GM18870 (cell line): ENCODE measurements at regions not wholly inside any gene's neighbourhood (a gene's known extent, or its start where the extent isn't known, plus 50 kb on each side); places are given as distances from the start of the nearest gene placed in this dataset.
"Not testable (repeated sequence)": the region's sequence is repeated elsewhere in the genome, so short reads cannot be mapped to it uniquely, and the experiment has no call there.

Experiments
- ATAC-seq: cut with Tn5 transposase; IDR thresholded peaks from one replicate; pipeline ENCODE4 v1.9.1; 2021; ENCODE audit warnings: moderate library complexity; ENCODE audit not compliant: unreplicated experiment

DNA sequence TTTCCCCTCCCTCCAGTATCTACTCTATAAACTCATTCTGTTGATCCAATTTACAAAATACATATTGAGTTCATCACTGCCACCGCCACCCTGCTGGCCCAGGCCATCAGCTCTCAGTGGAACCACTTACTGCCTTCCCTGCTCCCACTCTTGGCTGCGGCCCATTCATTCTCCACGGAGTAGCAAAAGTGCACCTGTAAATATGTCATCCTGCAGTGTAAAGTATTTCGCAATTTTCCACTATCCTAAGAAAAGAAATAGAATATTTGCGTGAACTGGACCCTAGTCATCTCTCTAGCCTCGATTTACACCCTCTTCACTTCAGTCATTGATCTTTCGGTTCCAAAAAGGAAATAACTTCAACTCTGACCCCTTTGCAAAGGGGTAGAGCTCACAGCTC is 258.3 kb upstream of the TFAP2D start:
- ATAC-seq = no peak

DNA sequence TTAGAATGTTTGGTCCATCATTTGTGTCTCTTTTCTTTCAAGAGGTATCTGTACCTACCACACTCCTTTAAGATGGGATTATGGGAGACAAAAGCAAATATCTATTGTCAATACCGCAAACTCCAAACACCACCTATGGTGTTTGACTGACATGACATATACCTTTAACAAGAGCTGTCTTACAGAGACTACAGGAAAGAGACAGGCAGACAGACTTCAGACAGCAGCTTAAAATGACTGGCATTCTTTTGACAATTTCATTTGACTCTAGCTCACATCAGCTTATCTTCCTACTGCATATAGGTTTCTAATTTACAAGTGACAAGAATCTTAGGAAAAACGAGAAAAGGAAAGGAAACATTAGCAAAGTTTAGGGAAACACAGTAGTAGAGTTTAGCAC is 256.0 kb upstream of the TFAP2D start:
- no peak for ATAC-seq

DNA sequence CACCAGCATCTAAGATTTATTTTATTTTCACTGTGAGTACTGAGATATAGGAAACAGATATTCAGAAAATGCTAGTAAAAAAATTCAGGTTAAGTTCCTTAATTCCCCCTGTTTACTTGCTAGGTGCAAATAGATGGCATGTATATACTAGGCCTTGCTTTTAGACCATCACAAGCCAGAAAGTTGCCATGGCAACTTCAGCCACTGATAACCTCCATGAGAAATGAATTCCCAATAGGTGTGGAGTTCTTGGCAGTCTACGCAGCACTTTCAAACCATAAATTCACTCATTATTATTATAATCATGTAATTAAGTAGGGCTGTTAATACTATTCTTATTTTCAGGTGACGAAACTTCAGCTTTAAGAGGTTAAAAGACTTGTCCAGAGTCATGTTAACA is 251.6 kb upstream of the TFAP2D start:
- no peak for ATAC-seq

DNA sequence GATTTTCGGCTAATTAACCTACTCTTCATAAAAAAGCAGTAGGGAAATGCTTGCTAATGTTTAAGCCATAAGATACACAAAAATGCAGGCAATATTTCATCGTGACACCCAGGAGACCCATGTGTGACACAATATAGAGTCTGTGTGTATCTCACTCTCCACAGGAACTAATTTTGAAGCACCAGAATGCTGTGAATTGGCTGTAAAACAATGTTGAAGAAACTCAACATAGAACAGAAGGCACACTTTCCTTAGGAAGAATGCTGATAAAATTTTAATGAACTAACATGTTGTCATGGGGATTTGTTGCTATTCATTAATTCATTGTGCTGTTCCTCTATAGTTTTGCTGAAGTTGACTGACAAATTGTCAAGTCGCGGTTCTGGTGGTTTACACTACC is 249.4 kb upstream of the TFAP2D start:
- no peak for ATAC-seq

DNA sequence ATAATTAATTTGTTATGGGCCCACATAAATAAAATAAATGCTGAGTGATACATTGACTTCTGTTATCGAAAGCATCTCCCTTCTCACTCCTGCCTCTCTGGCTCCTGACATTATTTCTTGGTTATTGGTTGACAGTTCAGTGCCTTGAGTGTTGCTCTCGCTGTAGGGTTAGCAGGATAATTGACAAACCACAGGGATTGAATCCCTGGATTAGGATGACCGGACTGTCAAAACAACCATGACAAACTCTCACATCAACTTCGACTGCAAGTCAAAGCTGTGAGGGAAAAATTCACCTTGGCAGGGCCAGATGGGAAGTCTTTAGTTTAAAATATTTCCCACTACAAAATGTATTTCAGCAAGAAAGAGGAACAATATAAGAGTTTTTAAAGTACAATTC is 245.4 kb upstream of the TFAP2D start:
- ATAC-seq = no peak

DNA sequence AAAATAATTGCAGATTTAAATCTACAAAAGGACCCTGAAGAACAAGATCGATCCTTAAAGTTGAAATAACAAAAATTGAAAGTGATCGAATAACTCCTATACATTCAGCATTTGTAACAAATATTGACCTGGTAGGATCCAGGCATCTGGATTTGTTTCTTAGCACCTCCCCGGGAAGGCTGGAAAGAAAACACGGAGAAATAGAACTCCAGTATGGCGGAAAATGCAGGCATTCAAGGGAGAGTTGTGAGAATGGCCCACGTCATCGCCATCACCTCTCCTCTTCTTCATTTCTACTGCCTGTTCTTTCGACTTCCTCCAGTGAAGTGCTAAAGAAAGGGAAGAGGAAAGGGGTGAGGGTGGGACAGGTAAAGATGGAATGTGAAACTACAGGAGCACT is 242.3 kb upstream of the TFAP2D start:
- ATAC-seq = no peak

DNA sequence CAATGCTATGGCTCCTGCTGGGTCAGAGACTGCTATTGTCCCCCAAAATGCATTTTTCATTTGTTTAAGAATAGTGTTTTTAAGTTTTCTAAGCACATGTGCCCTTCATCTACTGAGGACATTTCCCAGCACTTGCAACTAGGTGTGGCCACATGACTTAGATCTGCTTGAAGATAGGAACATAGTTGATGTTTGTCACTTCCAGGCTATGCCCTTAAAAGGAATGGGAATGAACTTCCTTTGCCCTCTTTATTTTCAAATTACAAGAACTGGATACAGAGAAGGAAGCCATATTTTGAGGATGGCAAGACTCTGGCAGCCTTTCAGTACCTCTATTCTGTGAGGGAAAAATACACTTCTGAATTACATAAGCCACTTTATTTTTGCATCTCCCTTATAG is 203.0 kb upstream of the TFAP2D start:
- no peak for ATAC-seq

DNA sequence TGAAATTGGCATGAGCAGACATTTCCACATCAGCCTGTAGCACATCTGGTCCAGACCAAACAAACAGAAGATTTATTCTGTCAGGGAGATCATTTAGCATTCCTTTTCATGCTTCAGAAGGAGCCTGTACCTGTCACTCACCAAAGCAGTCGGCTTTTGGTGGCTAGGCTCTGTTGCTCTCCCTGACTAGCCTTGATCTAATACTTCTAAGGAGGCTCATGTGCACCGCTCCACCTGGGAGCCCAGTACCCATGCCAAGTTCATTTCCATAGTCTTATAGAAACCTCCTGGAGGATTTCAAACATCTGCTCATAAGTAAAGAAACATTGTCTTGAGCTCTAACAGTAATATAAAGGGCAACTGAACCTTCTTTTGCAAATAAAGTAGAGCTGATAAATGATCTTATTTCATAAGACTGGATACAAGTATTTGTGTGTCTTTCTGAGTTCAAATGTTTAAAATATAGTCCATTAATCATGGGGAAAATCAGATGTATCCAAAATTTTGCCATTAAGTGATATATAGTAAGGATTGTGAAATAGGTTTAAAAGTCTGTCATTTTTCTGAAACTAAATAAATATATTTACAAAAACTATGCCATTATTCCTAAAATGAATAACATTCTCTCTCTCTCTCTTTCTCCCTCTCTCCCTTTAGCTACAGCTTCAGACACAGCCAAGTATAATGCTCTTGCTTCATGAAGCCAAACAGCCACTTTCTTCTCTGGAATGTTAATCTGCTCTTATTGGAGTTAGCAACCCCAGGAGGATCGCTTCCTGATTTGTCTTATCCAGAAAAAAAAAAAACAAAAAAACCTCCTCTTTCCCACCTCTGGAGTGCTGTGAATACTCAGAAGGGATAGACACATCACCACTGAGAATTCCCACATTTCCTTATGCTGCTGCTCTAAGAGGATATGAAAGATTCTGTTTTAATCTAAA is 192.7 kb upstream of the TFAP2D start:
- ATAC-seq = no peak

DNA sequence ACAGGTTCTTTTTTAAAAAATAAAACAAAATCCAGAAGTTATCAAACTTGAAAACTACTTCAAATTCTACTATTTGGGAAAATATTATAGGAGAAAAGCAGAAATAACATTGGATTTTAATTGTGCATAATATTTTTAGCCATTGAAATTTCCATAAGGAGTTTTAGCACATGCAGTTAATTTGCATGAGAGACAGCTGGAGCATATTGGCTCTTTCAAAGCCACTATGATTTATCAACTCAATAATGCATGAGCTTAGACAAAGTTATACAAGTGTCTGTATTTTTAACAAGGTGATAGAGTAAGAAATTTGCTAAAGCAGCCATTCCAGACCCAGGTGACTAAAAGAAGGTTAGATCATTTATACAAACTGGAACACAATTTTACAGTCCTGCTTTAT is 189.0 kb upstream of the TFAP2D start:
- no peak for ATAC-seq

DNA sequence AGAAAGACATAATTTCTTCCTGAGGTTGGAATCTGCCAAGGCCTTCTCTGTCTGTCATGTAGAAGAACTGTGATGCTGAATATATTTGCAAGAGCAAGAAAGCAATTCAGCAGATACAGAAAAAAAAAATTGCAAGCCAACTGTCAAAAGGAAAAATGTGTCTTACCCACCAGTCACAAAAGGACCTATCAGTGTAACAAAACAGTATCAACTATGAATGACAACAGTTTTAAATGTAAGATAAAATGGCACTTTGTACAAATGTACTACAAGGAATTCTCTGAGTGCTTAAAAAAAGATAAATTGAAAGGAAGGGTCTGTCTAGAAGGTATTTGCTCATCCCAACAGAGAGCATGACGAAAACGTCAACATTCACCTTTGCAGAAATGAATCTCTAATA is 185.3 kb upstream of the TFAP2D start:
- ATAC-seq = no peak

DNA sequence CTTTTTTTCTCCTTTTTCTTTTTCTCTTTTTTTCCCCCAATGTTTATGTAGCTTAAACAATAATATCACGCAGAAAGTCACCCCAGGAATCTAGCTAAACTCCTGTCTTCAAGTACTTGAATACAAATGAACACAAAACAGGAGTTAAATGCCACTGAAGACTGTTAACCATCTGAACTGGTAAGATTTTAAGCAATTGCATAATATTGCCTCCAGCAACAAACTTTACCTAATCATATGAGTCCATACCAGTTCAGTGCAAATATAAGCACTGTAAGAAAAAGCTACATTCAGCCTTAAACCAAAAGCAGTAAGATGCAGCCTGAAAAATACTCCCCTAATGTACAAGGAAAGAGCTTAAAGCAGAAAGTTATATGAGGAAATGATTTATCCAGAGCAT is 173.9 kb upstream of the TFAP2D start:
- no peak for ATAC-seq

DNA sequence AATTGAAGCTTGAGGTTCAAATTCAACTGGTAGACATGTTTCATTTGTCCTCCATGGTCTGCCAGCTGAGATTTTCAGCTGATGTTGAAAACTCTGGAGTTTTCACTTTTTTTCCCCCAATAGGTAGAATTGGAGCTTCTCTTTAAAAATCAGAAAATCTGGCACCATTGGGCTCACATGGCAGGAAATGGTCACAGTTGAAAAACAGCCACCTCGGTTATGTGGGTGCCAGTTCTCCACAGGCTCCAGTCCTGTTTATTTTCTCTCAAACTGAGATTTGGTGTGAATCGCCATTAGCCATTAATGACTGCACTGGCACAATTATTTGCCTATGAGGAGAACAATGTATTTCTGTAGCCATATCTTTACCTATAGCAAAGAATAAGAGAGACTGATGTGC is 171.4 kb upstream of the TFAP2D start:
- no peak for ATAC-seq

DNA sequence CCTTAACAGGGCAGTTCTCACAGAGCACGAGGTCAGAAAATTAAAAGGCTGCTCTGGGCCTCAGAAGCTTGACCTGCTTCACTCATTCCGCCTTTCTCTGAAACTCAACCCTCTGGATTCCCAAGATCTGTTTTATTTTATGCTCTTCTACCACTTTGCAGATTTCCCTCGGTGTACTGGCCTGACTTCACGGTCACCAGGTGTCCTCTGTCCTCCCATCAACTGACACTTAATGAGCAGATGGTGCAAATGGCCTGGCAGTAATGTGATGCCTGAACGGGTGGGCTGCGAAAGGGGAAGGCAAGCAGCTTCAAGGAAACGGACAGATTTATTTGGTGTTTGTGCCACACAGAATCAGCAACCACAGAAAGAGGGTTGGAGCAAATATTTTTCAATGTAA is 169.7 kb upstream of the TFAP2D start:
- ATAC-seq = no peak

DNA sequence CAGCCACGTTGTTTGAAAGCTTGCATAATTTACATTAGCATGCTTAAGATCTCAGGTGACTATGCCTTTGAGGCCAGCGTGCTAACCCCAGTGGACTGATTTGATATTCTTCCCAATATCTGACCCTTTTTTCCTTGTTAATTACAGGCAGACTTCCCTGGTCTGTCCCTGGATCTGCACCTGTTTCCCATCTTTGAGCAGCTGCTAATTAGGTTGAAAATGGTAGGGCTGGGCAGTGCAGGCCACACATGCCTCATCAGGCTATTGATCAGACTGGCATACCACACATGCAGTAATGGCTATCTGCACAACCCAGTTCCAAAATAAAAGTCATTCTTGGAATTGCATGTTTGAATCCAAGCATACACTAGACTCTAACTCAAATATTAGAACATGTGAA is 164.3 kb upstream of the TFAP2D start:
- no peak for ATAC-seq

DNA sequence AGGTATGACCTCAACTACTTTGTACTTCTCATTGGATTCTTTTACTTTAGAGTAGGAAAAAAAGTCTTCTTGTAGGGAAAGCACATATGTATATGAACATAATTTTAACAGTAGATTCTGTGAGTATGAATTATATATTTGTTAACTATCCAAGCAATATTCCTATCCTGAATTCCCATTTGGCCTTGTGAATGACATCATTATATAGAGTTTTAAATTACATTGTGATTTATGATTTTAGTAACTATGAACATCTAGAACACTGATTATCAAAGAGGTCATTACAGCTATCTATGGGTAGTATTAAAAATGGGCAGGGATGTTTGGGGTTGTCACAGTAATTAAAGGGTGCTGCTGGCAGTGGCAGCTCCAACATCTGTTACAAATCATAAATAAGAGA is 163.9 kb upstream of the TFAP2D start:
- ATAC-seq = no peak

DNA sequence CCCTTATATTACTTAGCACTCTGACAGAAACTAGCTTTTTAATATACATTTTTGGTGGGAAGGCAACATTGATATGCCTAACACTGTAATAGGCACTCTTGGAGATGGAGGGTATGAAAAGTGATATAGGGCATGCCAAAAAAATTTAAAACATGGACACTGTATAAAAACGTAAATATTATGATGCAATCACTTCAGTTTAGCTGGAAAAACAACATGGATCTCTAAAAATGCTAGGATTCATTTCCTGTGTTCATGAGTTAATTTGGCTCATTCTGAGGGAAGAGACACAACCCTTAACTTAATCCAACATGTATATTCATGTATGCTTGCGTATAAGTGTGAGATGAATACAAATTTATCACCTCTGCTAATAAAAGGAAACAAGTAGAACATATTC is 157.3 kb upstream of the TFAP2D start:
- no peak for ATAC-seq

DNA sequence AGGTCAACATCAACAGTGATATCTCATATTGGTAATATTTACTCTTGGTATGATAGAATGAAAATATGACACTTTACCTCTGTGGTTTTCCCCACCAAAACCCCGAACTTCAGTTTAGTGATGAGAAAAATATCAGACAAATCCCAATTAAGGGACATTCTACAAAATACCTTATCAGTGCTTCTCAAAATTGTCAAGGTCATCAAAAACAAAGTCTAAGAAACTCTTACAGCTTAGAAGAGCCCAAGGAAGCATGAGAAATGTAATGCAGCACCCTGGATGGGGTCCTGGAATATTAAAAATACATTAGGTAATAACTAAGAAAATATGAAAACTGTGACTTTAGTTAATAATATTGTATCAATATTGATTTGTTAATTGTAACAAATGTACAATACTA is 148.3 kb upstream of the TFAP2D start:
- ATAC-seq = no peak

DNA sequence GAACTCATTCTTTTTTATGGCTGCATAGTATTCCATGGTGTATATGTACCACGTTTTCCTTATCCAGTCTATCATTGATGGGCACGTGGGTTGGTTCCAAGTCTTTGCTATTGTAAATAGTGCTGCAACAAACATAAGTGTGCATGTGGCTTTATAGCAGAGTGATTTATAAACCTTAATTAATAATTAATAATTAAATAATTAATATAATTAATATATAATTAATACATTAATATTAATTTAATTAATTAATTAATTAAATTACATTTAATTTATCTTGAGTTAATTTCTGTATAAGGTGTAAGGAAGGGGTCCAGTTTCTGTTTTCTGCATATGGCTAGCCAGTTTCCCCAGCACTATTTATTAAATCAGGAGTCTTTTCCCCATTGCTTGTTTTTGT is 142.1 kb upstream of the TFAP2D start:
- ATAC-seq = not testable (repeated sequence)

DNA sequence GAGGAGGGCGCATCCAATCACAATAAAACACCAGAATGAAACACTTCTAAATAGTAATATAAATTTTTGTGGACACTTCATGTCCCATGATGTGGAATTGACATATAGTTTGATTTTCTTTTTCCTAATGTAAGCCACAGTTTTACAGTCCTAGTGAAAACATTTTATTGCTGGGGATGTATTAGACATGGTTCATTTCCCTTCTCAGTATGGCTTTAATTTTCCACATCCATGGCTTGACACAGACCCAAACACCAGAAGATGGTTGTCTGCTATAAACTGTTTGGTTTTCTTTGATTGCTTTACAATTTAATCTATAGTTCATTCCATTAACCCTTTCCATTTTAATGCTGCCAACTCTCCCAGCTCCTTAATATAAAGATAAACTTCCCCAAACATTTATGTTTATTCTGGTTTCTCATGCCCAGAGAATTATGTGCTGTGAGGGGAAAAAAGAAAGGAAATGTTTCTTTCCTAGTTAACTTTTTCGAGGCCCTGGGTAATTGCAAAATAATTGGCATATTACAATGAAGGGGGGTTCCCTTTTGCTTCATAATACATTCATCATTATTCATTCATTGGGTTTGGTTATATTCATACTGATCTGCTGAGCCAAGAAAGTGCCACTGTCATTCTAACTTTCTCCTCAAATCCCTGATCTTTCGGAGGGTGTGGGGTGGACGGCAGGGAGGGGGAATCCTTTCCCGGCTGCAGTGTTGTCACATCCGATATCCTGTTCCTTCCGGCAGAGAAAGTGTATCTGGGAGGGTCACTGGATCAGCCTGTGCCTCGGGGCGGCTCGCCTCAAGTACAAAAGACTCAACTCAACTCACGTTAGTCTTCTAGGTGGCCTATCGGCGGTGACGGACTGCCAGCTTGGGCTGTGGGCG is 127.6 kb upstream of the TFAP2D start:
- ATAC-seq = no peak

DNA sequence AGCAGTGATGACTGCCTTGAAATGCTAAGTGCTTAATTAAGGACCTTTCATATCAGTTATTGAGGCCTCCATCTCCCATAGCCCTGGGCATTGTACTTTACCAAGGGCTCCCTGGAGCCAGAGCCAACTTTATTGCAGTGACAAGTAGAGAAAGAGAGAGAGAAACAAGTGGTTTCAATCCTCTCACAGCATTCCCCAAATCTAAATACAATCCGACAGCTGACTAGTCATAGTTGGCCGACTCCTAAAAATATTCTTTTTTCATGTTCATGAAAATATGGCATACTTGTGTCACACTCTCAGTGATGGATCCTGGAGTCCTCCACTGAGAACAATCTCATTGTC is 127.0 kb upstream of the TFAP2D start:
- no peak for ATAC-seq

DNA sequence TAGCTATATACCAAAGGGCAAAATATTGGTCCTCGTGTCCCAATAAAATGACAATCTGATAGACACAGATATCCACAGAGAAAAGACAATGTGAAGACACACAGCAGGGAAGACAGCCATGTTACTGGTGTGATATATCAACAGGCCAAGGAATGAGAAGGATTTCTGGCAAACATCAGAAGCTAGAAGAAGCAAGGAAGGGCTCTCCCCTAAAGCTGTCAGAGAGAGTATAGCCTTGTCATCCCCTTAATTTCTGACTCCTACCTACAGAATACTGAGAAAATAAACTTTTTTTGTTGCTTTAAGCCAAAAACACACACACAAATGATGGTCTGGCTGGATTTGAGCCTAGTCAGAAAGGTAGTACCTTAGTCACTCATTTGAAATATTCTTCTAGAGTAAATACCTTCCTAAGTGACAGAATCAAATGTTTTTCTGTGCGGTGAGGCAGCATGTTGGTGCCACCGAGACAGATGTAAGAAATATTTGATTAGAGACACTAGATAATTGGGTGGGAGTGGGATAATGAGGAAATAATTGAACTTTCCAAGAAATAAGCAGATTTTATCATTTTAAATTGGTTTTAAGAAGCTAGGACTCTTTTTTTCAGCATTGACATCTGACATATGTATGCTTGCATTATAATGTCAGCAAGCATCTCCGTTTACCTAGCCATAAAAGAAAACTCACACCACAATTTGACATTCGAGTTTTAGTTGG is 123.4 kb upstream of the TFAP2D start:
- ATAC-seq = no peak

DNA sequence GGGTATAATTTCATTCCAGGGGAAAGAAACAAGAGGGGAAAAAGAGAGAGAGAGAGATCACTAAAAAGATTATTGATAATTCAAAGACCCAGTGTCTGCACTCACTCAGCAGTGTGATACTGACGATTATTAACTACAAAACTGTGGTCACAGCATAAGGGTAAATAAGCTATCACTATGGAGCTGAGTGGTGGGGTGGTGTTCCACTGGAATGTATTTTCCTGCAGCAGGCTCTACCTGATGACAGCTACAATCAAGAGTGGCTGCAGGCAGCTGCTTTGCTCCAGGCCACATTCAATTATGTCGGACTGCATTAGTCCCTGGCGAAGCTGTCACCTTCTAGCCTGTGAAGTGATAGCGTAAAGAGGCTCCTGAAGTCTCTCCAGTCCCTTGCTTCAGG is 122.2 kb upstream of the TFAP2D start:
- ATAC-seq = no peak
